HG03439 (cell line): ENCODE measurements at regions not wholly inside any gene's neighbourhood (a gene's known extent, or its start where the extent isn't known, plus 50 kb on each side); places are given as distances from the start of the nearest gene placed in this dataset.

Experiments
- ATAC-seq: cut with Tn5 transposase; IDR thresholded peaks from one replicate; pipeline ENCODE4 v1.9.1; 2021; ENCODE audit warnings: mild to moderate bottlenecking, moderate library complexity; ENCODE audit not compliant: unreplicated experiment

DNA sequence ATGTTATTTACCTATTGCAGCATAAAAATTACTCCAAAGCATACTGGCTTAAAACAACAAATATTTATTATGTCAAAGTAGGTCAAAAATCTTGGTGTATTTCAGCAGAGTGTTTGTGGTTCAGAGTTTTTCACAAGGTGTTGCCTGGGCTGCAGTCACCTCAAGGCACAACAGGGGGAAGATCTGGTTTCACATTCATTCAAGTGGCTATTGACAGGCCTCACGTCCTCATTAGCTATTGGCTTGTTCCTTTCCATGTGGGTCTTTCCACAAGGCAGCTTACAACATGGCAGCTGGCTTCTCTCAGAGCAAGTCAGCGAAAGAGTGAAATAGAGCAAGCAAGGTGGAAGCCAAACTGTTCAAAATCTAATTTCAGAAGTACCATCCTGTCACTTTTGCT is 602.9 kb downstream of the OLFM4 start:
- ATAC-seq = no peak

DNA sequence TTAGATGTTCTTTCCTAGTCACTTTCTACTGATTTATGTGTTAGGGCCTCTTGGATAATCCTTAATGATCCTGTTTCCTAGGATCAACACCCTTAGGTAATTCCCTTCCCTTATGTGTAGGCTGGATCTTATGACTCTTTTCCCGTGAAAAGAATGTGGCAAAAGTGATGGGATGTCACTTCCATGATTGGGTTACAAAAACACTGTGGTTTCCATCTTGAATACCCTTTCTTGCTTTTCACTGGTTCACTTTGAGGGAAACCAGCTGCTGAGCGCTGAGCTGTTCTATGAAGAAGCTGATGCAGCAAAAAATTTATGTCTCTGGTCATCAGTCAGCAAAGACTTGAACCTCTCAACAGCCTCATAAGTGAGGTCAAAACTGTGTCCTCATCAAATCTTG is 609.4 kb downstream of the OLFM4 start:
- ATAC-seq = no peak

DNA sequence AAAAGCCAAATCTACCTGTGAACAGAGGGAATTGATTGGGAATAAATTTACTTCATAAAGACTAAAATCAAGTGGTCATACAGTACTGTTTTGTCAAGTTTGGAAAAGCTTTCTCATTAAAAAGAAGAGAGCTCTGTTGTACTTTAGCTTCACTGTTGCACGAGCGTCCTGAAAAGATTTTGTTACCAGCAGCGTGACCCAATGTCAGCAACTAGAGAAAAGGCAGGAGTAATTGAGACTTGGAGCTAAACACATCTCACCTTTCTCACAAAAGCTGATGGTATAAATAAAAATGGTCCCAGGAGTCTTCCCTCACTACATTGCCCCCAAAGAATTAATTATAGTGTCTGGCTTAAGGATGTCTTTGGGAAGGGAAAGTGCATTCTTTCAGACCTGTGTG is 613.7 kb downstream of the OLFM4 start:
- ATAC-seq = no peak

DNA sequence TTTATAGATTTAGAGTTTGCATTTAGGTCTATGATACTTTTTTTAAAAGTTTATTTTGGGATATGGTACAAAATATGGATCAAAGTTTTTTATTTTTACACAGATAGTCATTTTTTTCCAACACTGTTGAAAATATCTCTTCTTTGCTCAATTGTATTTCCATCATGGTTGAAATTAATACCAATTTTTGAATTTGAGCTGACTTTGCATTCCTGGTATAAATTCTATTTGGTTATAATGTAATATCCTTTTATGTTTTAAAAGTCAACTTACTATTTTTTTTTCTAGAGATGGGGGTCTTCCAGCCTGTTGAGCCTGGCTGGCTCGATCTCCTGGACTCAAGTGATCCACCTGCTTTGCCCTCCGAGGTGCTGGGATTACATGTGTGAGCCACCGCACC is 620.1 kb downstream of the OLFM4 start:
- ATAC-seq = no peak

DNA sequence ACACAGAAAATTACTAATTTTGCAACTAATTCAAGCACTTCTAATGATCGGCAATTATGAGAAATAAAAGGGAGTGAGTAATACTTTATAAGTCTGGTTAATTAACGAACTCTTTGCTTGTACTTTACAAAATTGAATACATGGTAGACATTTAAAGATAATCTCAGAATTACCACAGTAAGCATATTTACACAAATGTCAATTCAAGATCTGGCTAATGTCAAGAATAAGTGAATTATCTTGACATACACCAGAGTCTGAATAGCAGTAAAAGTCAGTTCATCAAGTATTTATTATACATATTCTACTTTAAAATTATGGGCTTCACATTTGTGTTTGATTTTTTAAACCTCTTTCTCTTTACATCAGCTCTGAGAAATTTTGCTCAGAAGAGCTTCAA is 643.4 kb downstream of the OLFM4 start:
- ATAC-seq = no peak

DNA sequence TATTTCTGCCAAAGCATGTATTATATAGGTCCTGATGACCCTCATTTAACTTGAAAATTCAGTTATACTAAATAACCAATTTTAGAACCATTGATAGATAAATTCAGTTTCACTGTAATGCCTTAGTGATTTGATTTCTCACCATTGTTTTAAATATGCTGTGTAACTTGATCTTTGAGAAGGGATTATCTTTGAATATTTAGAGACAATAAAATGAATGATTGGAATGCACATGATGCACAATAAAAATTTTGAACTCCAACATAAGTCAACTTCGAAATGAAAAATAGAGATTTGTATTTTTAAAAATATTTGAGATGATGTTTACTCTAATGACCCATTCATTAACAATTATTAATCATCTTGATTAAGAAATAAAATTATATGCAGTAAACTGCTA is 654.5 kb downstream of the OLFM4 start:
- ATAC-seq = no peak

DNA sequence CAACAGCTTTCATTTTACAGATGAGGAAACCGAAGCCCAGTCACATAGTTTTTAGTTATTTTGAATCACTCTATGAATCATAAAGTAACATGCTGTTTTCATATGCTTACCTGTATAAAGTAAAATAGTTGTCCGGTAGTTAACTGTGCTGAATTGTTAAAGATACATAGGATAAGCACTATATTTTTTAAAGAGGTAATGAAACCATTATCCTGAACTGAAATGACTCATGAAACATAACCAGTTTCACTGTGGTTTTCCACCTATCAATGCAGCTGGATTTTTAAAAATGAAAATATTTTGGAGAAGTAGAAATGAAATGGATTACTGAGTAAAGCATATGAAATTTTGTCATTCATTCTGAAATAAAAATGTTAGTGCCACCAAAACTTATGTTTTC is 655.0 kb downstream of the OLFM4 start:
- ATAC-seq = no peak

DNA sequence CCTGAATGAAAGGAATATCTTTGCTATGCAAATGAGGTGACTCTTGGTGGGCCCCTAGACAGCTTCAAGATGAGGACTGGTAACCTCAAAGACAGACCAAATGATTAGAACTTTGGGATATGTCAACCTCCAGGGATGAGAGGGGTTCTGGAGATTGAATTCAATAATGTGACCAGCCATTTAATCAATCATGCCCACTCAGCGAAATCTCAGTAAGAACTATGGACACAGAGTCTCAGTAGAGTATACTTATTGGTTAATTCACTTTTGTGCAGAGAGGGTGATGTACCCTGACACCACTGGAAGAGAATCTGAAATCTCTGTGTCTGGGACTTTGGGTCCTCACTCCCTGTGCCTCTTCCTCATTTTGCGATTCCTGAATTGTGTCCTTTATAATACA is 662.8 kb downstream of the OLFM4 start:
- ATAC-seq = no peak

DNA sequence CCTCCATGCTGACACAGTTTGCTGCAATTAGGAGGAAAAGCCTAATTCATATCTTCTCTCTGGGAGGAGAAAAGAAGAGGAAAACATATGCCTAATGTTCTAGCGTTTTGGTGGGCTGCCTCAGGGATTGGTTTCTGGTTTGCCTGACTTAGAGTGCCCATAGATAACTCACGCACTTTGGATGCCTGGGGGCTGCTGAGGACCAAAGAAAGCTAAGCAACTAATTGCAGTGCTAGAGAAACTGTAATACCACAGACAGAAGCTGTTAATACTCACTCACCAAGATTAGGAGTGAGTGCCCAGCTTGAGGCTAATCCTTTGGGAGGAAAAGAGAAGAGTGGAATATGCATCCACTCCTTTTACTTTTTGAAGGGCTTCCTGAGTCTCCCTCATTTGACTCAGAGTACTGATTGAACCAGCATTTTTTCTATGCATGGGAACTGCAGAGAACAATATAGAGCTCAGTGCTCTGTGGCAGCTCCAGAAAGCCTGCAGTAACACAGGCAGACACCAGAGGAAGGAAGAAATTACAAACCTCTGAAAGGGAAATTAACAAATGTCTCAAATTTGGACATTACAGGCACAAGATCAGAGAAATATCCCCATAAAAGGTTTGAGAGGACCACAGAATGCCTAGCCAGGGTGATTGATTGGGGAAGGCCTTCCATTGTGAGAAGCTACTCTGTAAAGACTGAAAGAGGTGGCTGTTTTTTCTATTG is 666.4 kb downstream of the OLFM4 start:
- no peak for ATAC-seq

DNA sequence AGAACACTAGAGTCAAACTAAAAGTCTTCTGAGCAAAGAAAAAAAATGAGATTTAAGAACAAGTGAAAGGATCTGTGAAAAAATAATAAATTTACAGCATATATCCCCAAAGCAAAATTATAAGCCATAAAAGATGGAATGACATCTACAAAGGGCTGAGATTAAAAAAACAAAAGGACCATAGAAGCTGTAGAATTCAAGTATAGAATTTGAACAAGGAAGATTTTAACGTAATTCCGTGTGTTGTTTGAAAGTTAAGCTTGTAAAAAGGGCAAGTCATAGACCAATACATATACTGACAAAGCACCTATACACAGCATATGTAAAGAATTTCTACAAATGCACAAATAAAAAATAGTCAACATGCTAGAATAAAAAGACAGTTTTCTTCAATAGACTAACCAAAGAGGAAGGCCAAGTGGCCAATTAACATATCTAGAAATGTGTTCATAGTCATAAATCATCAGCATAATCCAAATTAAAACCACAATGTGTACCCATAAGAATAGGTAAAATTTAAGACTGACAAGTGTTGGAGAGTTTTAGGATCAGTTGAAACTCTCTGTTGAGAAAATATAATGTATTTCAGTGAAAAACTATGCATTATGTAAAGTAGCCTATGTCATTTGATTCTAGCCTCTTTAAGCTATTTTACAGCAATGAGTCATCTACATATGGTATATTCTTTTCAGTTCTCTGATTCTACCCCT is 674.9 kb downstream of the OLFM4 start:
- ATAC-seq = no peak

DNA sequence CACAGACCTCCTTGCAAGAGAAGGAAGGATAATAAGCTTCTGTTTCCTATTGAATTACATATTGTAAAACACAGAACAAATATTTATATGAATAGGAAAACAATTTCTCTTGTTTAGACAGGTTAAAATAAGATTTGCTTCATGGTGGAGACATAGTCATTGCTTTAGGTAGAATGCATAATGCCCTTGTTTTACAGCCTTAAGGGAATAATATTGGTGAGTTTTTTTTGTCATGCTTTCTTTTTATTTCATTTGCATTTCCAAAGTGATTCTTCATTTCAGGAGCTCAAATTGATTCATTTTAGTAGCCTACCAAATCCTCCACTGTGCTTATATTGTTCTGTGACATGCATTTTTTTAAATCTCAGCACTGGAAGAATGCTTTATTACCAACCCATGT is 690.7 kb downstream of the OLFM4 start:
- ATAC-seq = no peak

DNA sequence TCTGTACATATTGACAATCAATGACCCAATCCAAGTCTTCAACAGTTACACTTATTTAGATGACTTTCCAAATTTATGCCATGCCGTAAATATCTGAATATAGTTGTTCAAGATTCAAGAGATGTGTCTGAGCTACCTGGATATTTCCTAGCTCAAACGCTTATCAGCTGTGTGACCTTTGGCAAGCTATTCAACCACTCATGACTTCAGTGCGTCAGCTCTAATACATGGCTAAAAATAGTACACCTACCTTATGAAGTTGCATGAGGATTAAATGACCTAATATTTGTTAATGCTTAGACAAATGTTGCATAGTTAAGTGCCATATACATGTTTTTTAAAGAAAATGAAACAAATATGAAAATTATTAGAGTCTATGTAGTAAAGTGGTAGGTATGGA is 704.1 kb downstream of the OLFM4 start:
- ATAC-seq = no peak

DNA sequence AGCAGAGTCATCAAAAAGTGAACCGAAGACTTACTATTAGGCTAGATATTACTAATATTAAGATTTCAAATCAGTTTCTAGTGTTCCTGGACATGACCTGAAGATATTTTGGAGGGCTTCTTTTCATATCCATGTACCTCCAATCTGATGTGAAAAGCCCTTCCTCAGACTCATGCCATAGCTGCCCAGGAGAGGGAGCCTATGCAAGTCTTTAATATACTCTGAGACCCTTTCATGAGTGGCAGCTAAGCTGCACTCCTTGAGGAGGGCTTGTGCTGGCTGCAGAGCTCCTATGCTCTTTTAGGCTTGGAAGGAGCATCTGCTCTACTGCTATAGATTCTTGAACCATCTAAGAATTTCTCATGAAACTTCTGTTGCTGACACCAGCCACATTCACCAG is 715.3 kb downstream of the OLFM4 start:
- ATAC-seq = no peak

DNA sequence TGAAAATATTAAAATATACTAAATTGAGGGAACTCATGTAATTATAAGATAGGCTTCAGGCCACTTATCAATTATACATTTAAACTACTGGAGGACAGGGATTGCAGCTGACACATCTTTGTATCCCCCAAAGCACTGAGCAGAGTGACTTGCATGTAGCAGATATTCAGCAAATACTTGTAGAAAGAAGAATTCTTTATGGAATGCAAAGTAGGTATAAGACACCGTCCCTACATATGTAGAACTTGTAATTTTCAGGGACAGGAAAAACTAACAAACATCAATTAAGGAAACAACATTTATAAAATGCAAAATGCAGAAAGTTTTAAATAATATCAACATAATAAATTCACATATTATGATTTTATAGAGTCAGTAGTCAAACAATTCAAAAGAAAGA is 719.2 kb downstream of the OLFM4 start:
- no peak for ATAC-seq

DNA sequence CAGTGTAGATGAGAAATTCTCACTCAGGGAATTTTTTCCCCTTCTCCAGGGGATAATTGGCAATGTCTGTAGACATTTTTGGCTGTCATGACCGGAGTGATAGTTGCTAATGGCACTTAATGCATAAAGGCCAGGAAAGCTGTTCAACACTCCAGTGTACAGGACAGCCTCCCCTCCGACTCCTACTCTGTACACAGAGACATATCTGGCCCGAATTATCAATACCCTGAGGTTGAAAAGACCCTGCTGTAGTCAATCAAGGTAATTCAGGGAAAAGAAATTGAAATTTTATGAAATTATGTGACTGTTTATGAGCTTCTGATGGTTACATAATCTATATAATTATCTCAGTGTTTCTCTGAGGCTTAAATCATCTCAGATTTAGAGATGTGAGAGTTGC is 720.7 kb downstream of the OLFM4 start:
- no peak for ATAC-seq

DNA sequence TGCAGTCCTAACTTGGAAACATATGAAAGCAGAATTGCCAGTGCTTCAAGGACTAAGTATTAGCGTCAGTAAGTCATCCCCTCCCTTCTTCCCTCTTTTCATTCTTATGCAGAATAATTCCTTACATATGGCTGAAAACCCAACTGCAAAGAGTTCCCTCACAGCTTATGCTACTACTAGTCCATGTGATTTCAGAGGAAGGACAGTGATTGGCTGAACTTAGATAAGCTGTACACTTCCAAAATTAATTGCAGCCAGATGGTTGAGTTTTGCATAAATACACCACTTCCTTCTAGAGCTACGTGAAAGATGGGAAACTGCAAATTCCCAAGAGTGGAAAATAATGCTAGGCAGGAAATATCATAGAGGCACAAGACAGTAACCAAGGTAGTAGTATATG is 730.4 kb downstream of the OLFM4 start:
- no peak for ATAC-seq

DNA sequence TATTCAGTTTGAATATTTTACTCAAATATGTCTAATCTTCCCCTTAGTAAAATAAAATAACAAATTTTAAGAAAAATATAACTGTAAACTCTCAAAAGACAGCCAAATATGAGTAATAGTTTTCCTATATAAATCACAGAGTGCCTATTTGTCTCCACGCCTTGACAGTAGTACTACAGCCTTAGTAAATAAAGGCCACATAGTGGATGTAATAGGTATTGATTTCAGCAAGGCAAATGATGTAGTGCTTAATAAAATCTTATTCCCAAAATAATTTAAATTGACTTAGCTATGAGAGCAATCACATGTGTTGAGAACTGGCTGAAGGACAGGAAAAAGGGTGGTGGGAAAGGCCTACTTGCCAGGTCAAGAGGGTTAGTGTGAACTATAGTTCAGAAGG is 747.2 kb downstream of the OLFM4 start:
- ATAC-seq = no peak

DNA sequence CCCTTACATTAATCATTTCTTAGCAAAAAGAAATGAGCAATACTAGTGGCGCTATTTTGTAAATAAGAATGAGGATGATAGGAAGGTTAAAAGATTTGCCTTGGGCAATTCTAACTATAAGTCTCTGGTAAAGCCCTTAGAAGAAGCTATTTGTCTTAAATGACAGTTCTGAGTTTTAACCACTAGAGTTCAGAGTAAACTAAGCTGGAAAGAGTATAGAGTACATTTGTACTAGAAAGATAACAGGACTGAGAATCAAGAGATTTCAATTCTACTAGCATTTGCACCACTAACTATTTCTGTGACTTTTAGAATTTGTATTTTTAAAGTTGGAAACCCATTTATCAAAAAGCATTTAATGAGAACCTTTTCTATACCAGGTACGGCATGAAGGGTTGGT is 750.3 kb downstream of the OLFM4 start:
- no peak for ATAC-seq

DNA sequence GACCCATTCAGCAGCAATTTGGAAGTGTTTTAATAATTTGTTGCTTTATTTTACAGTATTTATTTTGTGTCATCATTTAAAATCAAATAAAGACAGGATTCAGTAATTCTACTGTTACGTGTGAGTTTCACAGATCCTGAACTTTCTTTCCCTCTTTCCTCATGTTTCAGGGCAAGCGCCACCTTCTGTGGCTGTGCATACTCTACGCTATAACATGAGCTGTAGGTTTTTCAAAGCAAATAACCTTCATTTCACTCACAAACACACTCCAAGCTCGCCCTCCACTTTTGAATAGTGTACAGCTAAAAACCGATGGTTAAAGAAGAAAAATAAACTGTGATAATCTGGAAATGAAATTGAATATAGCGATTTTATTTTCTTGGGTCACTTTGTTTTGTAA is 753.3 kb downstream of the OLFM4 start:
- ATAC-seq = no peak

DNA sequence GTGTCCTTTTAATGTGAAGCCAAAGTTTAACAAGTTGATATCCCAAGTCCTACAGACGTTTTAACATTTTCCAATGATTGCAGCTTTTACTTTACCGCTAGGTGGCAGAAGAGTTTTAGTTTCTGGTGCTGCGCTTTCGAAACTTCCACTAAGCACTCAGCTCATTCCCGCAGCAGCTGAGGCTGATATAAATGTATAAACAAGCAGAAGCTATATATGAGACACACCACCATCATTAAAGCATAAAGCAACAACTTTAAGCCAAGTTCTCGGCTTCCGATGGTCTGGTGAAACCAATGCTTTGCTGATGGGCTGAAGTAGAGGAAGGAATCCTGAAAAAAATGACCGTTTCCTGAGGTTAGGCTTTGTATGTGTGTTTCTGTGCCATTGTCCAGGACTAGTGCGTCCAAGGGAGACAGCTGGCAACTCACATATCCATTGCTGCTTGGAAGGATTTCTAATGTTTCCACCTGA is 753.9 kb downstream of the OLFM4 start:
- no peak for ATAC-seq

DNA sequence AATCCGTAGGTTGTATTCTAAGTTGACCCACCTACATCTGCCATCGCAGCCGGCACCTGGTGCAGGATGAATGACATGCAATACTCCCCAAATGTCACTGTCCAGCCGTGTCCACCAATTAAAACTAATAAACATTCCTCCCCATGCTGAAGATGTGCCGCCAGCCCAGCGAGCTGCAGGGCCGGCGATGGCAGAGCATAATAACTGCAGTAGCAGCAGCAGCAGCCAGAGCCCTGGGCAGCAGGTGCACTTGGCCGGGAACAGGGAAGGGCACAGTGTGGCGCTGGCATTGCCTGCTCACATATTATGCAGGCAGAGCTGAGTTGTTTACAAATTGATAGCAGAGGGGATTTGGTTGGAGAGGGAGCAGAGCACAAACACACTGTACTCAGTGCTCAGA is 754.9 kb downstream of the OLFM4 start:
- ATAC-seq = no peak

DNA sequence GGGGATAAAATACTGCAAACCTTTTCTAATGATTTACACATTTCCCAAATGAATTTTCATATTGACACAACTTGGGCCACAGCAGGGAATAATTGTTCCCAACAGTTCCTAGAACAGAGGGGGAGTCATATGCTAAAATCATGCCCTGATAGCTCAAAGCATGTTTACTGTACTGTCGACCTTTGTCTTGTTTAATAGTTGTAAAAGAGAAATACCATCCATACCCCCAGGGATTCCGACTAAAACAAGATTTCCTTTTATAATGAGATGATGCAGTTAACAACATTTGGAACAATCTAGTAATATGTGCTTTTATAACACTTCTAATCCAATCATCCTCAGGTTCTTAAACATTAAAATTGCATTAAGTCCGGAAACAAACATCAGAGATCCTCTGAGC is 759.7 kb downstream of the OLFM4 start:
- ATAC-seq = no peak

DNA sequence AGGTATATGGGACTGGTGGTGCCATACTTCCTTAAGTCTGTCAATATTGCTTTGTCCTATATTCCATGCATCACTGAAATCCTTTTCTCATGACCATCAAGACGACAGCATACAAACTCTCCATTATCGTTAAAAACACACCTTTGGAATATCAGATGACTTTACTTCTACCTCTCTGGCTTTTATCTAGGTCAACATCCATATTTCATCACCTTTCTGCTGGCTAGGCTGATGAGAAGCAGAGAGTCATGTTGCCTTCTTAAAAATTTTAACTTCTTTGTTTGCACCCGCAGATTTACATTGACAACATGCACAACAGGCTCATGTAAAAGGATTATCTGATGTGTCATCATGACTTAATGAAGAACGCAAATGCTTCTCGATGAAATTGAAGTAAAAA is 771.4 kb downstream of the OLFM4 start:
- no peak for ATAC-seq
